ENCODE measurements at regions not wholly inside any gene's neighbourhood (a gene's known extent, or its start where the extent isn't known, plus 50 kb on each side); places are given as distances from the start of the nearest gene placed in this dataset.

- Histone ChIP-seq H3K27me3 (replicated peaks; ENCODE audit: control insufficient read depth, insufficient read depth, low read length) (no peaks in the 10 kb centered on the region), H3K4me1 (no peaks in the 10 kb centered on the region), H3K9me3 (no peaks in the 10 kb centered on the region), H3K4me3 (ENCODE audit: low read depth, low read length) (no peak overlapping the region), H3K36me3 (ENCODE audit: control insufficient read depth, insufficient read depth, low read length) (no peaks in the 10 kb centered on the region)
- no peak for DNase-seq
- POLR2A ChIA-PET = no interaction called here
- no TSS peak for BruUV-seq (replicated peaks)
- intact Hi-C loops (cut with micrococcal nuclease; ENCODE audit: unreplicated experiment) = no loop called here
- H3K27me3 Mint-ChIP-seq (ENCODE audit: insufficient read depth, unreplicated experiment) = no peaks in the 10 kb centered on the region
- H3K36me3 Mint-ChIP-seq (ENCODE audit: insufficient read depth, unreplicated experiment) = no peaks in the 10 kb centered on the region
- CTCF ChIA-PET = no interaction called here
- no peaks in the 10 kb centered on the region for H3K4me1 Mint-ChIP-seq (ENCODE audit: low read depth, unreplicated experiment)
- H3K4me3 Mint-ChIP-seq (ENCODE audit: unreplicated experiment) = no peak overlapping the region
- TF ChIP-seq CTCF (IDR thresholded peaks at IDR 0.05; ENCODE audit: insufficient read depth in 1 of 2, low read depth in 1 of 2, low read length in 1 of 2, severe bottlenecking in 1 of 2, unreplicated experiment in 1 of 2) = no peak
- H3K27ac Mint-ChIP-seq (ENCODE audit: unreplicated experiment) = no peak overlapping the region
- H3K9me3 Mint-ChIP-seq (ENCODE audit: unreplicated experiment) = no peaks in the 10 kb centered on the region
Measured at GRCh38 chr6:90952176-90952575, 365.3 kb upstream of the MAP3K7 start.

- H3K4me3 ChIP-seq (ENCODE audit: low read depth, low read length) = no peak overlapping the region
- H3K36me3 ChIP-seq (ENCODE audit: control insufficient read depth, insufficient read depth, low read length) = no peaks in the 10 kb centered on the region
- intact Hi-C loops (cut with micrococcal nuclease; ENCODE audit: unreplicated experiment) = no loop called here
- no TSS peak for BruUV-seq (replicated peaks)
- Mint-ChIP-seq H3K4me1 (ENCODE audit: low read depth, unreplicated experiment) (no peaks in the 10 kb centered on the region), H3K27me3 (ENCODE audit: insufficient read depth, unreplicated experiment) (no peaks in the 10 kb centered on the region), H3K36me3 (ENCODE audit: insufficient read depth, unreplicated experiment) (no peaks in the 10 kb centered on the region), H3K27ac (ENCODE audit: unreplicated experiment) (no peak overlapping the region), H3K4me3 (ENCODE audit: unreplicated experiment) (no peak overlapping the region), H3K9me3 (ENCODE audit: unreplicated experiment) (no peaks in the 10 kb centered on the region)
- POLR2A ChIA-PET = no interaction called here
- no peaks in the 10 kb centered on the region for H3K27me3 ChIP-seq (replicated peaks; ENCODE audit: control insufficient read depth, insufficient read depth, low read length)
- no peaks in the 10 kb centered on the region for H3K9me3 ChIP-seq
- no peaks in the 10 kb centered on the region for H3K4me1 ChIP-seq
- no peak for DNase-seq
- no peak for TF ChIP-seq CTCF (IDR thresholded peaks at IDR 0.05; ENCODE audit: insufficient read depth in 1 of 2, low read depth in 1 of 2, low read length in 1 of 2, severe bottlenecking in 1 of 2, unreplicated experiment in 1 of 2)
- CTCF ChIA-PET = no interaction called here
Measured at GRCh38 chr6:90948540-90948939, 361.7 kb upstream of the MAP3K7 start.

DNA sequence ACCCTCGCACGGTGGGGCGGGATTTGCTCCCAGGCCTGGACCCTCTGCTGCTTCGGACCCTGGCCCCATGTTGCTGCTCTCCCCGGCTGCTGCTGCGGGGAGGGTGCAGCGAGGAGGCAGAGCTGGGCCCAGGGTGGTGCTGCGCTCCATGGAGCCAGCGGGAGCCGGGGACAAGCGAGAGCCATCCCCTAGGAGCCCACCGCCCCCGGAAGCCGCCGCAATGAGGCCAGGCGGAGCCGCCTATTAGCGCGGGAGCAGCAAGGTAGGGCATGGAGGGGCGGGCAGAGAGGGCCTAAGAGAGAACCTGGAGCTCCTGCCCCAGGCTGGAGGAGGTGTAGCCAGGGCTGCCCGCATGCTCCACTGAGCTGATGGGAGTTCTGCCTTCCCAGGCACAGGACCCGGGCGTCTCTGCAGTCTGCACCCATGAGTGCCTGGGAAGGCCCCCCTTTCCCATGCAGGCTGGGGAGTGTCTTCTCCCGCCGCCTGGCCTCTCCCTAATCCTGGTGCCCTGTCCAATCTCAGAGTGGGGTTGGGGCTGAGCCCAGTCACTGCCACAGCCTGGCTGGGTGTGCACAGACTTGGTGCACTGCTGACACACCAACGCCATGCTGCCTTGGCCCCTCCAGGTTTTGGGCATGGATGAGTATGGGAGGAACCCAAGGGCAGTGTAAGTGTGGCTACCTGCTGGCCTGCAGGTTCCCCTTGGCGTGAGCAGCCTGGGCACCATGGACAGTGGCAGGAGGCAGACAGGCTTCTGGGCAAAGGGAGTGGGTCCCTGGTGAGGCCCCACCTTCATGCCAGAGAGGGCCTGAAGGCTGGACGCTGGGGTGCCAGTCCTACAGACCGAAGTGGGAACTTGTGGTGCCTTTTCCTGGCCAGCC, 360.6 kb upstream of the MAP3K7 start:
- no peak for DNase-seq
- Histone ChIP-seq H3K4me1 (no peaks in the 10 kb centered on the region), H3K27me3 (replicated peaks; ENCODE audit: control insufficient read depth, insufficient read depth, low read length) (no peaks in the 10 kb centered on the region), H3K9me3 (no peaks in the 10 kb centered on the region), H3K4me3 (ENCODE audit: low read depth, low read length) (no peak overlapping the region), H3K36me3 (ENCODE audit: control insufficient read depth, insufficient read depth, low read length) (no peaks in the 10 kb centered on the region)
- TF ChIP-seq CTCF (IDR thresholded peaks at IDR 0.05; ENCODE audit: insufficient read depth in 1 of 2, low read depth in 1 of 2, low read length in 1 of 2, severe bottlenecking in 1 of 2, unreplicated experiment in 1 of 2) = no peak
- H3K4me3 Mint-ChIP-seq (ENCODE audit: unreplicated experiment) = no peak overlapping the region
- BruUV-seq (replicated peaks) = no TSS peak
- ChIA-PET CTCF (no interaction called here), POLR2A (interaction anchor here (0.6 kb wide), 1 partner anchor 138 kb away, joined by 4 read pairs; no protein-coding TSS in a partner anchor)
- no peaks in the 10 kb centered on the region for H3K4me1 Mint-ChIP-seq (ENCODE audit: low read depth, unreplicated experiment)
- no peaks in the 10 kb centered on the region for H3K9me3 Mint-ChIP-seq (ENCODE audit: unreplicated experiment)
- no peak overlapping the region for H3K27ac Mint-ChIP-seq (ENCODE audit: unreplicated experiment)
- intact Hi-C loops (cut with micrococcal nuclease; ENCODE audit: unreplicated experiment) = no loop called here
- no peaks in the 10 kb centered on the region for H3K36me3 Mint-ChIP-seq (ENCODE audit: insufficient read depth, unreplicated experiment)
- H3K27me3 Mint-ChIP-seq (ENCODE audit: insufficient read depth, unreplicated experiment) = no peaks in the 10 kb centered on the region

Data from Caco-2 (cell line).